Activated B cell treated with CpG ODN at 0.5 μM for 24 hours (primary cell): ENCODE measurements at regions not wholly inside any gene's neighbourhood (a gene's known extent, or its start where the extent isn't known, plus 50 kb on each side); places are given as distances from the start of the nearest gene placed in this dataset.

Experiments
- ATAC-seq: fragments of 200-7000 bp; cut with Tn5 transposase; one replicate; pipeline ENCODE4 v1.10.0; 2021; ENCODE audit warnings: low read depth, mild to moderate bottlenecking, moderate library complexity
- CTCF ChIA-PET: fragments of 350-600 bp; sonication (Branson Sonifier 250); formaldehyde crosslinking; loops from one replicate; lab custom pipeline; 2021; ENCODE audit warnings: antibody characterized with exemption; lab: Charles Lee
- POLR2A ChIA-PET: fragments of 350-600 bp; sonication (Branson Sonifier 250); formaldehyde crosslinking; loops from one replicate; lab custom pipeline; 2021; ENCODE audit warnings: antibody characterized with exemption; lab: Charles Lee
- DNase-seq: peaks from one replicate; pipeline ENCODE4 v3.0.0; 2022
- H3K27ac Mint-ChIP-seq: one replicate; pipeline ENCODE4 v1.8.0; 2020; ENCODE audit warnings: mixed read lengths
- H3K27me3 Mint-ChIP-seq: one replicate; pipeline ENCODE4 v1.8.0; 2021; ENCODE audit warnings: mixed read lengths
- H3K36me3 Mint-ChIP-seq: one replicate; pipeline ENCODE4 v1.8.0; 2021; ENCODE audit warnings: low read depth, mixed read lengths
- H3K4me1 Mint-ChIP-seq: one replicate; pipeline ENCODE4 v1.8.0; 2021; ENCODE audit warnings: mixed read lengths
- H3K4me3 Mint-ChIP-seq: one replicate; pipeline ENCODE4 v1.8.0; 2020; ENCODE audit warnings: mild to moderate bottlenecking, mixed read lengths
- H3K9me3 Mint-ChIP-seq: one replicate; pipeline ENCODE4 v1.8.0; 2020; ENCODE audit warnings: mixed read lengths
- intact Hi-C: fragments of 100-400 bp; cut with micrococcal nuclease; formaldehyde crosslinking; loops from one replicate; pipeline ENCODE4 v1.15.1; 2024
- TF ChIP-seq, protein P1 (sequence below): fragments of 200-600 bp; IDR thresholded peaks from one replicate; pipeline ENCODE4 v1.8.0; 2022; ENCODE audit warnings: antibody characterized with exemption, mild to moderate bottlenecking

DNA sequence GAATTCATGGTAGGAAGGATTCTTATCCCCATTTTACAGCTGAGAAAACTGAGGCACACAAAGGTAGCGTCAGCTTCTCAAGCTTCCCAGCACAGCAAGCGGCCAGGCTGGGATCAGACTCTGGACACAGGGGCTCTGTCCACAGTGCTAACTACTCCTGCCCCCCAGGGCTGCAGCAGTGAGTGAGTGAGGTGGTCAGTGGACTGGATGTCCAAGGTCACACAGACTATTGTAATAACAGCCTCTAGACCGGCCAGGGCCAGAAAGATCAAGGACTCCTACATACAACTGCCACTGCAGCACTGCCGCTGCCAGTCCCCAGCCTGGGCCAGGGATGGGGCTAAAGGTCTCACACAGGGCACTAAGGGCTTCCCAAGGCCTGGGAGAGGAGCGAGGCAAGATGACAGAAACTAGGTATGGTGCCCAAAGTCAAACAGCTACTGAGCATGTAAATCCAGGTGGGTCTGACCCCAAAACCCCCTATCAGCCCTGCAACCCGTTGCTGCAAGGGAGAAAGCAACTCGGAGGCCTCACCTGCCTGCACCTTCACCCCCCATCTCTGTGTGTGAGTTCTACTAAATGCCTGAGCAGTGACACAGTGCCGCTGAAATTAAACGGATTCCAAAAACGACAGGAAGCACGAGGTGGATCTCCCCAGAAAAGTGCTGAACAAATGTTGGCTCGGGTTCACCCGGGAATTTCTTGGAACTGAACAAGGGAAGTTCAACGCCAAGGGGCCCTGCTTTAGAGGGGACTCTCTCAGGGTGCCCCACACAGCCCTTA is 161.8 kb upstream of the GRK3 start:
- H3K36me3 Mint-ChIP-seq, result no peaks in the 10 kb centered on the region
- H3K27me3 Mint-ChIP-seq, result no peaks in the 10 kb centered on the region
- H3K4me3 Mint-ChIP-seq, result peak overlapping the region; percentile 88
- H3K4me1 Mint-ChIP-seq, result peaks cover 61% of the 10 kb centered on the region
- no peaks in the 10 kb centered on the region for H3K9me3 Mint-ChIP-seq
- H3K27ac Mint-ChIP-seq, result peak overlapping the region; percentile 31
- TF ChIP-seq, protein P1, sequence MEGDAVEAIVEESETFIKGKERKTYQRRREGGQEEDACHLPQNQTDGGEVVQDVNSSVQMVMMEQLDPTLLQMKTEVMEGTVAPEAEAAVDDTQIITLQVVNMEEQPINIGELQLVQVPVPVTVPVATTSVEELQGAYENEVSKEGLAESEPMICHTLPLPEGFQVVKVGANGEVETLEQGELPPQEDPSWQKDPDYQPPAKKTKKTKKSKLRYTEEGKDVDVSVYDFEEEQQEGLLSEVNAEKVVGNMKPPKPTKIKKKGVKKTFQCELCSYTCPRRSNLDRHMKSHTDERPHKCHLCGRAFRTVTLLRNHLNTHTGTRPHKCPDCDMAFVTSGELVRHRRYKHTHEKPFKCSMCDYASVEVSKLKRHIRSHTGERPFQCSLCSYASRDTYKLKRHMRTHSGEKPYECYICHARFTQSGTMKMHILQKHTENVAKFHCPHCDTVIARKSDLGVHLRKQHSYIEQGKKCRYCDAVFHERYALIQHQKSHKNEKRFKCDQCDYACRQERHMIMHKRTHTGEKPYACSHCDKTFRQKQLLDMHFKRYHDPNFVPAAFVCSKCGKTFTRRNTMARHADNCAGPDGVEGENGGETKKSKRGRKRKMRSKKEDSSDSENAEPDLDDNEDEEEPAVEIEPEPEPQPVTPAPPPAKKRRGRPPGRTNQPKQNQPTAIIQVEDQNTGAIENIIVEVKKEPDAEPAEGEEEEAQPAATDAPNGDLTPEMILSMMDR, result no peak
- intact Hi-C loops, result loop anchor here (5.0 kb wide), 1 partner anchor 160 kb away; the partner anchor contains the start of gene GRK3
- ChIA-PET POLR2A (interaction anchor here (1.5 kb wide), 1 partner anchor 16 kb away, joined by 12 read pairs; no protein-coding TSS in a partner anchor), CTCF (interaction anchor here (0.8 kb wide), 1 partner anchor 45 kb away, joined by 3 read pairs; no protein-coding TSS in a partner anchor)
- DNase-seq (no peak), ATAC-seq (no peak)

DNA sequence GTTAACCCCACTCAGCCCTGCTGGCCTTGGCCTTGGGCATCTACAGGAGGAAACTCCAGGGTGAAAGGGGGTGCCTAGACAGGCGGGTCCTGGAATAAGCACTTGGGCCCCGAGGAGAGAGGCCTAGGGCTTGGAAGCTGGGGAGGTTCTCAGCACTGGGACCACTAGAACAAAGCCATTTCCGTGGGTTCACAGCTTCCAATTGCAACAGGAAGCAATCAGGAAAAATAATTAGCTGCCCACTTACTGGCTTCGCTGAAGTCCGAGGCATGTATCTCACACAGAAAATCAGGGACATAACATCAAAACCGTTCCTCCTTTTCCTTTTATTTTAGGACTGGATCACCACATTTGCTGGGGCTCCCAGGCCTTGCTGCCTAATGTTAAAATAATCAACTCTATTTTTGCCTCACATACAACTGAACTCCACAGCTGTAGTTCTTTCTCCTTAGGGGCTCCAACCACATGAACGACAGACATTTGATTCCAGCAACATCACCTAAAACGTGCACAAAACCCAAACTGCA is 161.1 kb upstream of the GRK3 start:
- H3K27me3 Mint-ChIP-seq, result no peaks in the 10 kb centered on the region
- DNase-seq (no peak), ATAC-seq (no peak)
- POLR2A ChIA-PET, result interaction anchor here (0.5 to 1.5 kb wide), 4 partner anchors 15 to 848 kb away, joined by 3 to 12 read pairs (median 4); partner anchors contain the start of gene GUCD1
- TF ChIP-seq, protein P1, result no peak
- CTCF ChIA-PET, result no interaction called here
- peaks cover 56% of the 10 kb centered on the region for H3K4me1 Mint-ChIP-seq
- H3K4me3 Mint-ChIP-seq, result peak overlapping the region; percentile 88
- H3K9me3 Mint-ChIP-seq, result no peaks in the 10 kb centered on the region
- peak overlapping the region; percentile 84 for H3K27ac Mint-ChIP-seq
- intact Hi-C loops, result loop anchor here (5.0 kb wide), 1 partner anchor 159 kb away; the partner anchor contains the start of gene GRK3
- no peaks in the 10 kb centered on the region for H3K36me3 Mint-ChIP-seq

DNA sequence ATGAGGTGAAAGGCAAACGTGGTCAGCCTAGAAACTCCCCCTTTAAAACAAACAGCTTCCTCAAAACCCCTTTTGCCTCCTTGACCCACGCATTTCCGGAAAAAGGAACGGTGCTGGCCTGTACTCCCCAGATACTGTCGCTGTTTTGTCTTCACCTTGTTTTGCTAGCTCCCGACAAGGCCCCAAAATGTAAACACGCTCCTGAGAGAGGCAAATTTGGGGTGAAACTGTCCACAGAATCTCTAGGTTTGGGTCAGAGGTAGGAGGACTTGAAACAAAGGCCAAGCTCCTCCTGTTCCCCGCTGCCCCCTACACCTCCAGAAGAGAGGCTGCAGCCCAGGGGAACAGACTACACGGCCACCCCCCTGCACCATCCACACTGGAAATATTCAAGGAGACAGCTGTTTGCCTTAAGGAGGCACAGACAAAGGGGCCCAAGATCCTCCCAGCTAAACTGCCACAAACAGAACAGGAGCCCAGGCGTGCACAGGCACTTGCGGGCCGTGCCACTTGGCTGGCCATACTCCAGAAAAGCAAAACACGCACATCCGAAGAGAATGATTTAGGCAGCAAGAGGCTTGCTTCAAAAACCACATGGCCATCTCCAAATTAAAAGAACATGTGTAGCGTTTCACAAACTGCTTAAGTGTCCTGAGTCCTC is 160.5 kb upstream of the GRK3 start:
- peak; percentile 22 for ATAC-seq
- Mint-ChIP-seq H3K27ac (peak overlapping the region; percentile 84), H3K4me1 (peaks cover 50% of the 10 kb centered on the region), H3K9me3 (no peaks in the 10 kb centered on the region), H3K36me3 (no peaks in the 10 kb centered on the region), H3K27me3 (no peaks in the 10 kb centered on the region), H3K4me3 (peak overlapping the region; percentile 88)
- POLR2A ChIA-PET, result interaction anchor here (0.5 to 1.5 kb wide), 4 partner anchors 15 to 849 kb away, joined by 3 to 12 read pairs (median 4); partner anchors contain the start of gene GUCD1
- no peak for DNase-seq
- TF ChIP-seq, protein P1, result no peak
- CTCF ChIA-PET, result no interaction called here
- intact Hi-C loops, result loop anchor here (2.0 to 5.0 kb wide), 3 partner anchors 15 to 158 kb away; partner anchors contain the start of gene GRK3

DNA sequence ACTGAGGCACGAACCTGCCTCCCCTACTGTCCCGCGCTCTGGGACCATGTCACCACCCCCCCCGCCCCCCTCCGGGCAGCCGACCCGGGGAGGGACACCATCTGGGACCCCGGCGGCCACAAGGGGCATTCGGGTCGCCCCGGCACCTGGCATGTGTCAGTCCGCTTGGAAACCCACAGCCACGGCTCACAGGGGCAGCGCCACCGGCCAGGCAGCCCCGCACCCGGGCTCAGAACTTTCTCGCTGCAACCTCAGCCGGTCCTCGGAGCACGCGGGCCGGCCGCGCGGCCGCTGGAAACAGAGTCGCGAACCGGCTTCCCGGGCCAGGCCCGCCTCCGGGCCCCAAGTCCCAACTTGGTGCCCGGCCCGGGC is 159.9 kb upstream of the GRK3 start:
- CTCF ChIA-PET, result no interaction called here
- intact Hi-C loops, result loop anchor here (2.0 to 5.0 kb wide), 3 partner anchors 14 to 158 kb away; partner anchors contain the start of gene GRK3
- Mint-ChIP-seq H3K9me3 (no peaks in the 10 kb centered on the region), H3K27ac (peak overlapping the region; percentile 84), H3K4me1 (peaks cover 48% of the 10 kb centered on the region), H3K36me3 (no peaks in the 10 kb centered on the region), H3K4me3 (peak overlapping the region; percentile 88), H3K27me3 (no peaks in the 10 kb centered on the region)
- POLR2A ChIA-PET, result interaction anchor here (1.5 kb wide), 1 partner anchor 14 kb away, joined by 12 read pairs; no protein-coding TSS in a partner anchor
- DNase-seq, result no peak
- ATAC-seq, result no peak
- TF ChIP-seq, protein P1, result no peak
